ENCODE measurements at regions not wholly inside any gene's neighbourhood (a gene's known extent, or its start where the extent isn't known, plus 50 kb on each side); places are given as distances from the start of the nearest gene placed in this dataset.

- no peak for DNase-seq (ENCODE audit: low read depth)
These were observed 196.6 kb downstream of the HS3ST3A1 start for GRCh38 chr17:13405080-13405479.

- no peak for DNase-seq (ENCODE audit: low read depth)
These were observed 197.5 kb downstream of the HS3ST3A1 start for GRCh38 chr17:13403982-13404946.

GRCh38 chr17:13400491-13400890 lies 201.2 kb downstream of the HS3ST3A1 start:
- no peak for DNase-seq (ENCODE audit: low read depth)

GRCh38 chr17:13398853-13399252 lies 202.9 kb downstream of the HS3ST3A1 start:
- DNase-seq (ENCODE audit: low read depth) = no peak

- no peak for DNase-seq (ENCODE audit: low read depth)
These were observed 203.6 kb downstream of the HS3ST3A1 start for GRCh38 chr17:13398091-13398490.

- no peak for DNase-seq (ENCODE audit: low read depth)
These were observed 205.9 kb downstream of the HS3ST3A1 start for GRCh38 chr17:13395862-13396261.

- no peak for DNase-seq (ENCODE audit: low read depth)
These were observed 206.4 kb downstream of the HS3ST3A1 start for GRCh38 chr17:13395346-13395745.

- peak; percentile 87 for DNase-seq (ENCODE audit: low read depth)
These were observed 207.7 kb downstream of the HS3ST3A1 start for GRCh38 chr17:13393841-13394710.

- no peak for DNase-seq (ENCODE audit: low read depth)
These were observed 213.8 kb downstream of the HS3ST3A1 start for GRCh38 chr17:13387952-13388351.

- DNase-seq (ENCODE audit: low read depth) = no peak
These were observed 214.5 kb downstream of the HS3ST3A1 start for GRCh38 chr17:13387236-13387635.

GRCh38 chr17:13385481-13385911 lies 216.2 kb downstream of the HS3ST3A1 start:
- DNase-seq (ENCODE audit: low read depth) = no peak

- no peak for DNase-seq (ENCODE audit: low read depth)
These were observed 217.1 kb downstream of the HS3ST3A1 start for GRCh38 chr17:13384626-13385025.

- no peak for DNase-seq (ENCODE audit: low read depth)
These were observed 223.4 kb downstream of the HS3ST3A1 start for GRCh38 chr17:13378361-13378760.

GRCh38 chr17:13374203-13375143 lies 227.3 kb downstream of the HS3ST3A1 start:
- no peak for DNase-seq (ENCODE audit: low read depth)

GRCh38 chr17:13372432-13372831 lies 229.3 kb downstream of the HS3ST3A1 start:
- no peak for DNase-seq (ENCODE audit: low read depth)

- no peak for DNase-seq (ENCODE audit: low read depth)
These were observed 234.6 kb downstream of the HS3ST3A1 start for GRCh38 chr17:13367154-13367553.

GRCh38 chr17:13365331-13365730 lies 236.4 kb downstream of the HS3ST3A1 start:
- no peak for DNase-seq (ENCODE audit: low read depth)

GRCh38 chr17:13363771-13364170 lies 238.0 kb downstream of the HS3ST3A1 start:
- no peak for DNase-seq (ENCODE audit: low read depth)

- peak; percentile 47 for DNase-seq (ENCODE audit: low read depth)
These were observed 239.2 kb downstream of the HS3ST3A1 start for GRCh38 chr17:13362341-13363122.

GRCh38 chr17:13359774-13360173 lies 242.0 kb downstream of the HS3ST3A1 start:
- no peak for DNase-seq (ENCODE audit: low read depth)

- no peak for DNase-seq (ENCODE audit: low read depth)
These were observed 246.7 kb downstream of the HS3ST3A1 start for GRCh38 chr17:13355054-13355453.
